ENCODE measurements at regions not wholly inside any gene's neighbourhood (a gene's known extent, or its start where the extent isn't known, plus 50 kb on each side); places are given as distances from the start of the nearest gene placed in this dataset.

DNA sequence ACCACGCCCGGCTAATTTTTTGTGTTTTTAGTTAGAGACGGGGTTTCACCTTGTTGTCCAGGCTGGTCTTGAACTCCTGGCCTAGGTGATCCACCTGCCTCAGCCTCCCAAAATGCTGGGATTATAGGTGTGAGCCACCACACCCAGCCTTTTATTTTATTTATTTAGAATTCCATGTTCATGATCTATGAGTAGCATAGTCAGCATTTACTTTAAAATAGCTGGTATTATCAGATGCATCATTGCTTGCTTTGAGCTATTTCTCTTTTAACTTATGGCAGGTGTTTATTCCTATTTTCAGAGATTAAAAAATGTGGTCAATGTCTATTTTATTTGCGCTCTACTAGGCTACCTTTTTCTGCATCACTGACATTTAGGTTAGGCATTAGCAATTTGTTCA, 152.0 kb downstream of the UTRN start:
- TF ChIP-seq RAD21 (IDR thresholded peaks at IDR 0.05; ENCODE audit: low read depth) (no peak), TAF1 (IDR thresholded peaks at IDR 0.05; ENCODE audit: low read depth) (no peak), CREB1 (IDR thresholded peaks at IDR 0.05; ENCODE audit: low read depth) (no peak), EP300 (IDR thresholded peaks at IDR 0.05; ENCODE audit: borderline replicate concordance) (no peak), FOXM1 (IDR thresholded peaks at IDR 0.05; ENCODE audit: borderline replicate concordance, low read depth) (no peak)
- TF ChIP-seq, protein P1, sequence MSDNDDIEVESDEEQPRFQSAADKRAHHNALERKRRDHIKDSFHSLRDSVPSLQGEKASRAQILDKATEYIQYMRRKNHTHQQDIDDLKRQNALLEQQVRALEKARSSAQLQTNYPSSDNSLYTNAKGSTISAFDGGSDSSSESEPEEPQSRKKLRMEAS (IDR thresholded peaks at IDR 0.05): no peak
- TF ChIP-seq, protein P2, sequence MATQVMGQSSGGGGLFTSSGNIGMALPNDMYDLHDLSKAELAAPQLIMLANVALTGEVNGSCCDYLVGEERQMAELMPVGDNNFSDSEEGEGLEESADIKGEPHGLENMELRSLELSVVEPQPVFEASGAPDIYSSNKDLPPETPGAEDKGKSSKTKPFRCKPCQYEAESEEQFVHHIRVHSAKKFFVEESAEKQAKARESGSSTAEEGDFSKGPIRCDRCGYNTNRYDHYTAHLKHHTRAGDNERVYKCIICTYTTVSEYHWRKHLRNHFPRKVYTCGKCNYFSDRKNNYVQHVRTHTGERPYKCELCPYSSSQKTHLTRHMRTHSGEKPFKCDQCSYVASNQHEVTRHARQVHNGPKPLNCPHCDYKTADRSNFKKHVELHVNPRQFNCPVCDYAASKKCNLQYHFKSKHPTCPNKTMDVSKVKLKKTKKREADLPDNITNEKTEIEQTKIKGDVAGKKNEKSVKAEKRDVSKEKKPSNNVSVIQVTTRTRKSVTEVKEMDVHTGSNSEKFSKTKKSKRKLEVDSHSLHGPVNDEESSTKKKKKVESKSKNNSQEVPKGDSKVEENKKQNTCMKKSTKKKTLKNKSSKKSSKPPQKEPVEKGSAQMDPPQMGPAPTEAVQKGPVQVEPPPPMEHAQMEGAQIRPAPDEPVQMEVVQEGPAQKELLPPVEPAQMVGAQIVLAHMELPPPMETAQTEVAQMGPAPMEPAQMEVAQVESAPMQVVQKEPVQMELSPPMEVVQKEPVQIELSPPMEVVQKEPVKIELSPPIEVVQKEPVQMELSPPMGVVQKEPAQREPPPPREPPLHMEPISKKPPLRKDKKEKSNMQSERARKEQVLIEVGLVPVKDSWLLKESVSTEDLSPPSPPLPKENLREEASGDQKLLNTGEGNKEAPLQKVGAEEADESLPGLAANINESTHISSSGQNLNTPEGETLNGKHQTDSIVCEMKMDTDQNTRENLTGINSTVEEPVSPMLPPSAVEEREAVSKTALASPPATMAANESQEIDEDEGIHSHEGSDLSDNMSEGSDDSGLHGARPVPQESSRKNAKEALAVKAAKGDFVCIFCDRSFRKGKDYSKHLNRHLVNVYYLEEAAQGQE (IDR thresholded peaks at IDR 0.05; ENCODE audit: low read depth): no peak
